Activated CD4-positive, alpha-beta T cell treated with anti-CD3 and anti-CD28 coated beads, Interleukin-2, amount 50 U/mL, for 24 hours (primary cell): ENCODE measurements at regions not wholly inside any gene's neighbourhood (a gene's known extent, or its start where the extent isn't known, plus 50 kb on each side); places are given as distances from the start of the nearest gene placed in this dataset.

ENCODE experiments used
- DNase-seq, 2 donors: peaks; one replicate each; pipeline ENCODE4 v3.0.0-alpha.2; 2020; ENCODE audit warnings: low read depth in 1 of 2, low spot score in 1 of 2

GRCh38 chr13:40185414-40185813 is 481.0 kb downstream of the FOXO1 start:
- no peak for DNase-seq

- no peak for DNase-seq
These were observed 480.4 kb downstream of the FOXO1 start for GRCh38 chr13:40186041-40186440.

GRCh38 chr13:40186626-40187323 is 479.7 kb downstream of the FOXO1 start:
- DNase-seq: no peak

DNA sequence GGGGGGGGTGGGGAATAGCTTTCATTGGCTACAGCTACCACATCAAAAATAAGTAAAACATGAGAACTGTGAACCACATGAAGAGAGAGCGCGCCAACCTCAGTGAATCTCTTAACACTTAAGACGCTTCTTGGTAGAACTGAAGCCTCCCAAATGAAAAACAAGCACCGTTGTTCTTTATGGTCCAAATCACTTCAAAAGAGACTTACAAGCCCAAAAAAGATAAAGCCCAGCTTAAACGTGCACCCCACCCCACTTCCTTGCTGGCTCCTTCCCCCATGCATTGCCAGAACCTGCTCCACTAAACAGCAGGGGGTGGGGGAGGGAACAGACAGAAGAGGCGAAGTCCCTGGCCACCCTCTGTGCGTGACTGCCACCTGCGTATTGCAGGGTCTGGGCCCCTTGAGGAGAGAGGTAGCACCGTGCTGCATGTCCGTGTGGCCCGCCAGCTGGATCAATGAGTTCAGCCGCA is 479.1 kb downstream of the FOXO1 start:
- DNase-seq: peak in 1 of 2 donors; percentile 57

DNA sequence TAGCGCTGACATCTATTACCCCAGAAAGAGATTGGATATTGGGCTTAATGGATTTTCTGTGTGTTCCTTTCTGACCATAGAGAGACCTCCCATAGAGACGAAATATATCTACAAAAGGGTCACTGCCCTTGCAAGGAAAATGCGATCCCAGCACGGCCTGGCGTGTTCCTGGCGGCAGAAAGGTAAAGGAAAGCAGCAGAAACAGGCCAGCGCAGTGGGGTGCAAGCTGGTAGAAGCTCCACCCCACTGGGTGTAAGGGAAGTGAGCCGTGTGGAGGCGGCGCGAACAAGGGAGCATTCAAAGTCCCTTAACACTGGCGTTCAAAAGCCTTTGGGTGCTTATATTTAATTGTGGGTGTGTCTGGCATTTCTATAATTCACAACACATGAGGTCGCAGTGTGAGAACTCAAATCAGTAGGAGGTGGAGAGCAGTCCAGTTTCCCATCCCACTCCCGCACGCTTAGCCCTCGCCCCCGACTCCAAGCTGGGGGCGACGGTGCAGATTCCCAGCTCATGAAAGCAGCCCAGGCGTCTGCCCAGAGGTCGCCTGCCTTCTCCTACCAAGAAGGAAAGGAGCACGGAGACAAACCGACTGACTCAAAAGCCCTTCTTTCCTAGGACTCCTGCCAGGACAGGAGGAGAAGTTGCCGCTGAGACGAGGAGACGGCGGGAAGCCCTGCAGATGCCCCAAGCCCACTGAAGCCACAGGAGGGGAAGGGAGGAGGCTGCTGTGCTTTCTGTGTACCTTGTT is 478.4 kb downstream of the FOXO1 start:
- DNase-seq: peak in 1 of 2 donors; percentile 37

GRCh38 chr13:40189426-40189825 is 477.0 kb downstream of the FOXO1 start:
- DNase-seq: peak in 1 of 2 donors; percentile 29

DNA sequence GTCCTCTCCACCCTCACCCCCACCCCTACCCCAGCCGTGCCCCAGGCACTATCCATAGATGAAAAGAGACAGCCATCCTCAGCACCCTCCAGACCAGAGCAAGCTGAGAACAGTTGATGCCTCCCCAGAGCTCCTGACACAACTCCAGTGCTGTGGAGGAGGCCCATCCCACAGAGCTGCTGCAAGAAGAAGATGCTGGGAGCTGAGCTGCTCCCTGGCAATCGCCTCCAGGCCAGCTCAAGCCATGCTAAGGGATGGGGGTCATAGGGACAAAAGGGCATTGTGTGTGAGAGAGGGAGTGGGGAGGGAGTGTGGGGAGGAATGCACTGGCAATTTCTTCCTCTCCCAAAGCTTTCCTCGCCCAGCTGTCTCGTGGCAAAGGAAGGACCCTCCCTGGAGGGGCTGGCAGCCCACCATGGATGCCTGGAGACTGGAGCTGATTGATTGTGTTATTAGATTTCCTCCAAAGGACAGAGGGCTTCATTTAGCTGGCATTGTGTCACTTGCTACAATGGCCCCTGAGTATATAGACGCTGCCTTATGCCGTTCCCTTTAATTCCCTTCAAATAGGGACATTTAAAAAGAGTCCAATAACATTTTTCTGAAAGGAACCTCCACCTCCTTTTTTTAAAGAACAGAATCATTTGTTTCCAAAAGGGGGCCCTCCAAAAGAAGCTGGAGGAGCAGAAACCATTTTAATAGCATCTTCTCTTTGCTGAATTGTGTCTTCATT is 476.4 kb downstream of the FOXO1 start:
- no peak for DNase-seq

DNA sequence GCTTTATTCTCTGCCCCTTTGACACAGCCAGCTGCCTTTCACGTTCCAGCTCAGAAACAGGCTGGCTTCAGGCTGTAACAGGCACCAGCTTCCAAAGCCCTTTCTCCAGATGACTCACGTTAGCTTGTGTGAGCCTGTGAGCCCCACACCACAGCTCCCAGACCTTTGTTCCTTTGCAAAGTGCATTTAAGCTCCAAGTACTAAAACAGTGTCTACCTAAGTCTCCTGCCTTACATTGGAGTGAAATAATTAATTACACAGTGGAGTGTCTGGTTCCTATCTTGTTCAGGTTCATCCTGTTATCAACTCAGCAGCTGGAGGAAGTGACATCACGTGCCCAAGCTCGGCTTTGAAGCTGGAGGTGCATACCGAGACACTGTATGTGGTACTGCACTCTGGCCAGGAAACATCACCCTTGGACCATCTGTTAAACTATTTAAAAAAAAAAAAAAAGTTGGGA is 475.8 kb downstream of the FOXO1 start:
- DNase-seq: peak in 1 of 2 donors; percentile 63

GRCh38 chr13:40191186-40191980 is 475.1 kb downstream of the FOXO1 start:
- DNase-seq: no peak

DNA sequence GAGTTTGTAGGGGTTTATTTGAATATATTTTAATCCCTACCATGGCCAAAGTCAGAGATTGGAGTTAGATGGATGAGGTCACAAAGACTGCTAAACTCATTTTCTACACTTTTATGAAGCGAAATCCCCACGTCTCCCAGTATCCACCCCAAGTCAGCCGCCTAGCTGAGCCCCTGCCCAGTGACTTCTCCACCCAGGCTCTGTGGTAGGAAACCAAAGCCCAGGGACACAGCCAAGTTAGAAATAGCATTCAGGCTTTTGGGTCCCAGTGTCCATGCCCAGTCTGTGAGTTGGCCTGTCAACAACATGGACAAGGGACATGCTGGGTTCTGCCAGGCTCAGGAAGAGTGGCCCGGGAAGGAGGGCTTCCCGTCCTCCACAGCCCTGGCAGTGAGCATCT is 474.0 kb downstream of the FOXO1 start:
- DNase-seq: no peak

- no peak for DNase-seq
These were observed 473.6 kb downstream of the FOXO1 start for GRCh38 chr13:40192858-40193257.

DNA sequence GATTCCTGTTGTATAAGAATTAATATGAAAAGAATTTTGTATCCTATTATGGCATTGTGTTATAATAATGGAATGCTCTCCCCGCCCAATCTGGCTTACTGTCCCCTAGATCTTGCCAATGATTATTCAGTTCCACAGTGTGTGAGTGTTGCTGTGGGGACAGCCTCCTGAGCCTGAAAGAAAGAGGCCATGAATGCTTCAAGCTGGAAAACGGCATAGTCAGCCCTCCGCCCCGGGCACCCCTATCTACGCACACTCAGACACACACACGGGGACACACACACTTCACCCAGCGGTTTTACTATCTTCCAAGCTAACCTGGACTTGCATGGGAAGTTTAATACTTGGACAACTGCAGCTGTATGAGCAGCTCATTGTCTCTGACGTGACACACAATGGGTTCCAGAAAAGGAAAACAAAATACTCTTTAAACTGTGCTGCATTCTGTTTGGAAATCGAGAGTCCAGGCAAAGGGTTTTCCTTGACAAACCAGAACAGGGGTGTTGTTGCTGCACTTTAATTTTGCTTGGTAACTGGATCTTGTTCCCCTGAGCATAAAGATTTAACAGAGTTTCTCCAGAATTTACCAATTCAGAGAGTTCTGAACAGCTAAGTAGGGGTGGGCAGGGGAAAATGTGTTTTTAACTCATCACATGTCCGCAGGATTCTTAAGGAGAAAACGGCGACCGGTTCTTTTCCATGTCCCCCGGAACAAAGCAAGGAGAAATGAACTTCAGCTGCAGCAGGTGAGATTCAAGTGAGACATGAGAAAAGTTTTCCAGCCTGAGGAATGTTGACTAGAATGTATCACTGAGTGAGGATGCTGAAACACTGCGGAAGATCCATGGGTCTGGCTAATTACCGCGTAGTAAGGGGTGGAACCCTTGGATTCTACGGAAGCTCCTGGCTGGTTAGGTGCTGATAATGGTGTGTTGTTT is 472.9 kb downstream of the FOXO1 start:
- no peak for DNase-seq

GRCh38 chr13:40194224-40194806 is 472.1 kb downstream of the FOXO1 start:
- DNase-seq: no peak

GRCh38 chr13:40197049-40197448 is 469.4 kb downstream of the FOXO1 start:
- no peak for DNase-seq

- DNase-seq: no peak
These were observed 468.4 kb downstream of the FOXO1 start for GRCh38 chr13:40197936-40198595.

DNA sequence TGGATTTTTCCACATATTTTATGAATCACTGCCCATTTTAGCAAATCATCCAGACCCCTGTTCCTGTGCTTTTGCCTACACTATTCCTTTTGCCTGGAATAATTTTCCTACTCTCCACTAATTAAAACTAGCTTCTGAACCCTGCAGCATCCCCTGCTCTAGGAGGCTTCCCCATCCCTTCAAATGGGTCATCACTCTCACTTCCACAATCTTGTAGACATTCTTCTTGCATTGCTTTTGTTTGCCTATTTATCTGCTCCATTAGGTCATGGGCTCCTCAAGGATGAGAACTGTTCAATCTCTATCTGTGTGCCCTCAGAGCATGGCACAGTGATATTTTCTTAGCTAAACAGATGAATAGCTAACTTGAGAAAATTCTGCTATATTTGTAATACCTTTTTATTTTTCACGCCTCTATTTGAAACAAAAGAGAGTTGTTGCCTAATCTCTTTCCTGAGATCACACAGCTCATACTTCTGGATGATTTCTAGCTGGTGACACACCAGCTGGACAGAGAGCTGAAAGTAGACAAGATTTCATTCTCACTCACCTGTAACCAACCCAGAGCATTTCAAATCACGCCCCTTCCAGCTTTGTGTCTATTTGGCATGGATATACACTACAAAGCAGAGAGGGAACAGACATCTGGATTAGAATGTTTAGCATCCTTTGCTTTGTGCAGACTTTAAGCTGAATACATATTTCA is 466.0 kb downstream of the FOXO1 start:
- DNase-seq: no peak

DNA sequence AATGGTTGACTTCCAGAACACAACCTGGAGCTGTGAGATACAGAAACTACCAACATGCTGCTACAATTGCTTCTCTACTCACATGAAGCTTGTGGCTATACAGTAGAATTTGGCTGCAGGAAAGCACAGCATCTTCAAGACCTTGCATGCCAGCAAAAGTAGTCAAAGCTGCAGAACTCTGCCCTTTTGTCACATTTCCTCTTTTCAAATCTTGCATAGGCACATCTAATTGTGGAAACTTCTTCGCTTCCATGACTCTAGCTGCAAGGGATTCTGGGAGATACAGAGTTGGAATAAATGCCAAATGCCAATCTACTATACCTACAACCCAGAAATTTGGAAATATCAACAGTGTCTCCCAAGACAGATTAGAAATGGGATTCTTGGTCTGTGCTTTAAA is 462.2 kb downstream of the FOXO1 start:
- no peak for DNase-seq

- DNase-seq: no peak
These were observed 460.6 kb downstream of the FOXO1 start for GRCh38 chr13:40205771-40206240.
